SU-DHL-6 (cell line): ENCODE measurements at regions not wholly inside any gene's neighbourhood (a gene's known extent, or its start where the extent isn't known, plus 50 kb on each side); places are given as distances from the start of the nearest gene placed in this dataset.
"Not testable (repeated sequence)": the region's sequence is repeated elsewhere in the genome, so short reads cannot be mapped to it uniquely, and the experiment has no call there.

Source experiments
- H2AFZ ChIP-seq: fragments of 200-600 bp; sonication (generic); 2 replicates; pipeline ENCODE4 v1.6.1; 2014; ENCODE audit warnings: low read depth, mild to moderate bottlenecking, moderate library complexity, mixed read lengths, antibody characterized with exemption, low read length; ENCODE audit not compliant: severe bottlenecking
- H3F3A ChIP-seq: fragments of 200-600 bp; shearing (Covaris generic); 2 replicates; pipeline ENCODE4 v1.6.0; 2016; ENCODE audit warnings: antibody characterized with exemption, mild to moderate bottlenecking; ENCODE audit not compliant: insufficient read depth
- H3K27ac ChIP-seq: fragments of 200-600 bp; sonication (generic); 2 replicates; pipeline ENCODE4 v1.5.1; 2016; ENCODE audit warnings: low read depth, mild to moderate bottlenecking, low read length, moderate library complexity, mixed read lengths
- H3K27me3 ChIP-seq: fragments of 200-600 bp; sonication (generic), shearing (Covaris generic); 2 replicates; pipeline ENCODE4 v1.6.0; 2014; ENCODE audit warnings: mild to moderate bottlenecking, low read length
- H3K36me3 ChIP-seq: fragments of 200-600 bp; sonication (generic); 2 replicates; pipeline ENCODE4 v1.6.1; 2014; ENCODE audit warnings: mild to moderate bottlenecking, low read length, mixed read lengths
- H3K4me2 ChIP-seq: fragments of 300-600, 200-600 bp; shearing (Covaris generic), sonication (generic); 2 replicates; pipeline ENCODE4 v1.6.0; 2014; ENCODE audit warnings: low read length, low read depth, mild to moderate bottlenecking; ENCODE audit not compliant: poor library complexity, severe bottlenecking
- H3K4me3 ChIP-seq: fragments of 200-600 bp; sonication (generic); 2 replicates; pipeline ENCODE4 v1.5.1; 2014; ENCODE audit warnings: antibody characterized with exemption, low read length, mild to moderate bottlenecking, mixed read lengths; ENCODE audit not compliant: insufficient read depth, poor library complexity, severe bottlenecking
- H3K79me2 ChIP-seq: fragments of 200-600 bp; sonication (generic); 2 replicates; pipeline ENCODE4 v1.6.1; 2014; ENCODE audit warnings: mild to moderate bottlenecking, low read length, moderate library complexity; ENCODE audit not compliant: insufficient read depth
- H3K9ac ChIP-seq: fragments of 200-600 bp; sonication (generic); 2 replicates; pipeline ENCODE4 v1.7.0; 2014; ENCODE audit warnings: mild to moderate bottlenecking, low read length
- H3K9me2 ChIP-seq: fragments of 200-600 bp; sonication (generic); replicated peaks from 2 replicates; pipeline ENCODE4 v1.6.1; 2014; ENCODE audit warnings: low read length; ENCODE audit not compliant: insufficient read depth
- H3K9me3 ChIP-seq: fragments of 200-600 bp; sonication (generic); 2 replicates; pipeline ENCODE4 v1.6.1; 2014; ENCODE audit warnings: low read length, mixed read lengths; ENCODE audit not compliant: insufficient read depth
- H4K20me1 ChIP-seq: fragments of 200-600 bp; sonication (generic); 2 replicates; pipeline ENCODE4 v1.6.1; 2014; ENCODE audit warnings: low read depth, mild to moderate bottlenecking, antibody characterized with exemption, low read length, moderate library complexity, mixed read lengths
- CTCF ChIP-seq: fragments of 200-600 bp; sonication (generic); IDR thresholded peaks from one replicate; pipeline ENCODE4 v1.5.1; 2017; ENCODE audit warnings: antibody characterized with exemption, mild to moderate bottlenecking, low read length, moderate library complexity; ENCODE audit not compliant: insufficient read depth, poor library complexity, severe bottlenecking
- EZH2phosphoT487 ChIP-seq: fragments of 200-600 bp; sonication (generic), shearing (Covaris generic); conservative IDR thresholded peaks from 2 replicates; pipeline ENCODE4 v1.6.1; 2018; ENCODE audit warnings: mild to moderate bottlenecking, antibody characterized with exemption, low read length, moderate library complexity, mixed read lengths

GRCh38 chr5:62762503-62762902, 183.9 kb downstream of the LRRC70 start:
- Histone ChIP-seq H3F3A (no peaks in the 10 kb centered on the region), H3K36me3 (no peaks in the 10 kb centered on the region), H3K27me3 (no peaks in the 10 kb centered on the region), H4K20me1 (no peaks in the 10 kb centered on the region), H3K4me2 (no peak overlapping the region), H3K4me3 (no peak overlapping the region), H3K9me2 (no peaks in the 10 kb centered on the region), H3K9ac (no peak overlapping the region), H3K79me2 (no peaks in the 10 kb centered on the region), H2AFZ (no peak overlapping the region), H3K9me3 (no peaks in the 10 kb centered on the region), H3K27ac (no peak overlapping the region)
- TF ChIP-seq CTCF (no peak), EZH2phosphoT487 (no peak)

GRCh38 chr5:62757686-62758085, 179.1 kb downstream of the LRRC70 start:
- H3K9ac ChIP-seq, H3K9me3 ChIP-seq, H4K20me1 ChIP-seq, H3K4me3 ChIP-seq, H3K4me2 ChIP-seq, H3K27me3 ChIP-seq, H3K27ac ChIP-seq, H3K36me3 ChIP-seq, H2AFZ ChIP-seq, H3F3A ChIP-seq, H3K9me2 ChIP-seq, H3K79me2 ChIP-seq: not testable (repeated sequence)

GRCh38 chr5:62752998-62753367, 174.4 kb downstream of the LRRC70 start:
- H3K4me3 ChIP-seq, H3K79me2 ChIP-seq, H3K27ac ChIP-seq, H3K9me3 ChIP-seq, H3F3A ChIP-seq, H4K20me1 ChIP-seq, H2AFZ ChIP-seq, H3K4me2 ChIP-seq, H3K9ac ChIP-seq, H3K27me3 ChIP-seq, H3K9me2 ChIP-seq, H3K36me3 ChIP-seq: not testable (repeated sequence)

GRCh38 chr5:62752056-62752997, 173.7 kb downstream of the LRRC70 start:
- H3K27ac ChIP-seq, H4K20me1 ChIP-seq, H3K27me3 ChIP-seq, H3K9me3 ChIP-seq, H3K79me2 ChIP-seq, H2AFZ ChIP-seq, H3K9ac ChIP-seq, H3K4me3 ChIP-seq, H3K9me2 ChIP-seq, H3K36me3 ChIP-seq, H3F3A ChIP-seq: not testable (repeated sequence)
- H3K4me2 ChIP-seq = peak overlapping the region; percentile 31

- TF ChIP-seq EZH2phosphoT487 (no peak), CTCF (no peak)
- no peak overlapping the region for H3K27ac ChIP-seq
- H4K20me1 ChIP-seq = no peaks in the 10 kb centered on the region
- H2AFZ ChIP-seq = no peak overlapping the region
- no peaks in the 10 kb centered on the region for H3K27me3 ChIP-seq
- no peaks in the 10 kb centered on the region for H3K79me2 ChIP-seq
- no peaks in the 10 kb centered on the region for H3K9me2 ChIP-seq
- no peaks in the 10 kb centered on the region for H3K36me3 ChIP-seq
- no peak overlapping the region for H3K4me2 ChIP-seq
- no peak overlapping the region for H3K9ac ChIP-seq
- H3K4me3 ChIP-seq = no peak overlapping the region
- H3F3A ChIP-seq = no peaks in the 10 kb centered on the region
- H3K9me3 ChIP-seq = no peaks in the 10 kb centered on the region
These were observed 163.6 kb downstream of the LRRC70 start for GRCh38 chr5:62742207-62742606.
